A673 (cell line): ENCODE measurements at regions not wholly inside any gene's neighbourhood (a gene's known extent, or its start where the extent isn't known, plus 50 kb on each side); places are given as distances from the start of the nearest gene placed in this dataset.

Source experiments
- BruUV-seq: library from RNA; stranded (reverse); fragments of 400-500 nt; replicated peaks from 2 replicates; lab custom pipeline; 2021; lab: Mats Ljungman, UMichigan
- CTCF ChIA-PET: fragments of 300-600 bp; sonication (Branson Sonifier 250); formaldehyde crosslinking; loops from one replicate; lab custom pipeline; 2022; ENCODE audit warnings: antibody characterized with exemption; lab: Charles Lee
- POLR2A ChIA-PET: fragments of 300-600 bp; sonication (Branson Sonifier 250); formaldehyde crosslinking; loops from one replicate; lab custom pipeline; 2022; ENCODE audit warnings: antibody characterized with exemption; ENCODE audit not compliant: low non-redundant PET; lab: Charles Lee
- DNase-seq: peaks from one replicate; pipeline ENCODE4 v3.0.0-alpha.2; 2015; ENCODE audit warnings: low spot score
- H3K27ac ChIP-seq: fragments of 200-600 bp; sonication (generic); 2 replicates; pipeline ENCODE4 v1.5.1; 2016; ENCODE audit warnings: mixed run types, low read depth, mild to moderate bottlenecking, mixed read lengths, antibody characterized with exemption, low read length; ENCODE audit not compliant: poor library complexity, severe bottlenecking
- H3K27me3 ChIP-seq: fragments of 200-600 bp; sonication (generic); replicated peaks from 2 replicates; pipeline ENCODE4 v1.6.1; 2017; ENCODE audit warnings: mixed run types, low read depth, mild to moderate bottlenecking, mixed read lengths, antibody characterized with exemption, low read length; ENCODE audit not compliant: insufficient read depth, poor library complexity
- H3K36me3 ChIP-seq: fragments of 200-600 bp; sonication (generic); 2 replicates; pipeline ENCODE4 v1.6.1; 2016; ENCODE audit warnings: mixed run types, mild to moderate bottlenecking, mixed read lengths, antibody characterized with exemption, low read length; ENCODE audit not compliant: insufficient read depth, poor library complexity, severe bottlenecking
- H3K4me1 ChIP-seq: fragments of 200-600 bp; sonication (generic); 2 replicates; pipeline ENCODE4 v1.6.1; 2017; ENCODE audit warnings: mixed run types, mild to moderate bottlenecking, mixed read lengths, antibody characterized with exemption, low read length; ENCODE audit not compliant: insufficient read depth, poor library complexity, severe bottlenecking
- H3K4me3 ChIP-seq: fragments of 200-600 bp; sonication (generic); 2 replicates; pipeline ENCODE4 v1.5.1; 2016; ENCODE audit warnings: low read depth, mixed run types, mild to moderate bottlenecking, mixed read lengths, low read length; ENCODE audit not compliant: poor library complexity, severe bottlenecking
- H3K9me3 ChIP-seq: fragments of 200-600 bp; sonication (generic); 2 replicates; pipeline ENCODE4 v1.6.1; 2016; ENCODE audit warnings: mixed run types, low read depth, mild to moderate bottlenecking, mixed read lengths, antibody characterized with exemption, low read length; ENCODE audit not compliant: poor library complexity, severe bottlenecking
- CTCF ChIP-seq: fragments of 300-800, 200-600 bp; sonication (generic); conservative IDR thresholded peaks from 2 replicates; pipeline ENCODE4 v1.5.1; 2017; ENCODE audit warnings: low read depth, mild to moderate bottlenecking, antibody characterized with exemption, low read length, moderate library complexity, mixed read lengths
- EZH2 ChIP-seq: fragments of 200-600 bp; sonication (generic); IDR thresholded peaks from 2 replicates; pipeline ENCODE4 v1.6.1; 2017; ENCODE audit warnings: borderline replicate concordance, low read depth, mild to moderate bottlenecking, mixed read lengths, antibody characterized with exemption, low read length; ENCODE audit not compliant: poor library complexity, severe bottlenecking
- intact Hi-C: fragments of 100-400 bp; cut with micrococcal nuclease; formaldehyde crosslinking; loops from one replicate; pipeline ENCODE4 v1.10.0; 2022; ENCODE audit not compliant: unreplicated experiment

GRCh38 chr17:45704251-45704650 lies 79.9 kb upstream of the CRHR1 start:
- POLR2A ChIA-PET: no interaction called here
- CTCF ChIA-PET: no interaction called here
- TF ChIP-seq CTCF (no peak), EZH2 (no peak)
- H3K27me3 ChIP-seq: no peaks in the 10 kb centered on the region
- BruUV-seq: no TSS peak
- intact Hi-C loops: no loop called here
- DNase-seq: no peak
- no peaks in the 10 kb centered on the region for H3K4me1 ChIP-seq
- no peaks in the 10 kb centered on the region for H3K9me3 ChIP-seq
- H3K27ac ChIP-seq: no peak overlapping the region
- no peak overlapping the region for H3K4me3 ChIP-seq
- H3K36me3 ChIP-seq: no peaks in the 10 kb centered on the region

- ChIA-PET POLR2A (no interaction called here), CTCF (no interaction called here)
- intact Hi-C loops: no loop called here
- Histone ChIP-seq H3K9me3 (no peaks in the 10 kb centered on the region), H3K4me3 (no peak overlapping the region), H3K27me3 (no peaks in the 10 kb centered on the region), H3K36me3 (no peaks in the 10 kb centered on the region), H3K4me1 (no peaks in the 10 kb centered on the region), H3K27ac (no peak overlapping the region)
- no TSS peak for BruUV-seq
- DNase-seq: no peak
- TF ChIP-seq EZH2: no peak
- TF ChIP-seq CTCF: no peak
These were observed 78.8 kb upstream of the CRHR1 start for GRCh38 chr17:45705123-45706009.

- no peaks in the 10 kb centered on the region for H3K9me3 ChIP-seq
- no peaks in the 10 kb centered on the region for H3K4me1 ChIP-seq
- ChIA-PET POLR2A (no interaction called here), CTCF (no interaction called here)
- intact Hi-C loops: no loop called here
- H3K4me3 ChIP-seq: no peak overlapping the region
- no peak overlapping the region for H3K27ac ChIP-seq
- no peaks in the 10 kb centered on the region for H3K27me3 ChIP-seq
- BruUV-seq: no TSS peak
- H3K36me3 ChIP-seq: no peaks in the 10 kb centered on the region
- DNase-seq: no peak
- no peak for TF ChIP-seq EZH2
- TF ChIP-seq CTCF: no peak
These were observed 78.1 kb upstream of the CRHR1 start for GRCh38 chr17:45706033-45706432.
